OCI-LY7 (cell line): ENCODE measurements at regions not wholly inside any gene's neighbourhood (a gene's known extent, or its start where the extent isn't known, plus 50 kb on each side); places are given as distances from the start of the nearest gene placed in this dataset.

Experiments used
- BruUV-seq: library from RNA; stranded (reverse); fragments of 400-500 nt; replicated peaks from 2 replicates; lab custom pipeline; 2021; lab: Mats Ljungman, UMichigan
- CTCF ChIA-PET: fragments of 300-600 bp; sonication (Branson Sonifier 250); formaldehyde crosslinking; loops from one replicate; lab custom pipeline; 2022; ENCODE audit warnings: antibody characterized with exemption; ENCODE audit not compliant: unreplicated experiment; lab: Charles Lee
- POLR2A ChIA-PET: fragments of 300-600 bp; sonication (Branson Sonifier 250); formaldehyde crosslinking; loops from one replicate; lab custom pipeline; 2022; ENCODE audit warnings: antibody characterized with exemption; lab: Charles Lee
- DNase-seq: peaks from one replicate; pipeline ENCODE4 v3.0.0-alpha.2; 2015; ENCODE audit warnings: low spot score
- H2AFZ ChIP-seq: fragments of 200-600 bp; sonication (generic), shearing (Covaris generic); 2 replicates; pipeline ENCODE4 v1.6.1; 2014; ENCODE audit warnings: mild to moderate bottlenecking, antibody characterized with exemption, low read length, moderate library complexity
- H3K27ac ChIP-seq: fragments of 200-600 bp; sonication (generic); 2 replicates; pipeline ENCODE4 v1.5.1; 2014; ENCODE audit warnings: mixed run types, low read depth, mild to moderate bottlenecking, moderate library complexity, low read length, inconsistent platforms; ENCODE audit not compliant: poor library complexity, severe bottlenecking
- H3K36me3 ChIP-seq: fragments of 200-600 bp; sonication (generic); 2 replicates; pipeline ENCODE4 v1.6.1; 2014; ENCODE audit warnings: mild to moderate bottlenecking, antibody characterized with exemption, low read length, moderate library complexity, mixed read lengths; ENCODE audit not compliant: insufficient read depth
- H3K4me1 ChIP-seq: fragments of 200-600 bp; sonication (generic); 2 replicates; pipeline ENCODE4 v1.5.1; 2014; ENCODE audit warnings: mild to moderate bottlenecking, low read length; ENCODE audit not compliant: insufficient read depth, poor library complexity, severe bottlenecking
- H3K4me2 ChIP-seq: fragments of 200-600 bp; sonication (generic); 2 replicates; pipeline ENCODE4 v1.6.1; 2014; ENCODE audit warnings: mild to moderate bottlenecking, low read length
- H3K4me3 ChIP-seq: fragments of 200-600 bp; sonication (generic); 2 replicates; pipeline ENCODE4 v1.5.1; 2014; ENCODE audit warnings: mild to moderate bottlenecking, low read depth, low read length; ENCODE audit not compliant: poor library complexity, severe bottlenecking
- H3K79me2 ChIP-seq: fragments of 200-600 bp; sonication (generic); 2 replicates; pipeline ENCODE4 v1.6.1; 2016; ENCODE audit warnings: low read depth, mild to moderate bottlenecking, low read length, moderate library complexity, mixed read lengths; ENCODE audit not compliant: insufficient read depth
- H3K9me2 ChIP-seq: fragments of 200-600 bp; sonication (generic); 2 replicates; pipeline ENCODE4 v1.6.1; 2016; ENCODE audit warnings: mild to moderate bottlenecking, low read length, mixed read lengths; ENCODE audit not compliant: insufficient read depth
- H3K9me3 ChIP-seq: fragments of 200-600 bp; sonication (generic); 2 replicates; pipeline ENCODE4 v1.6.1; 2014; ENCODE audit warnings: mild to moderate bottlenecking, mixed run types, low read length, mixed read lengths
- H4K20me1 ChIP-seq: fragments of 200-600 bp; sonication (generic); 2 replicates; pipeline ENCODE4 v1.6.1; 2014; ENCODE audit warnings: mild to moderate bottlenecking, antibody characterized with exemption, low read length, moderate library complexity, mixed read lengths; ENCODE audit not compliant: insufficient read depth
- CTCF ChIP-seq: fragments of 200-600 bp; sonication (generic); conservative IDR thresholded peaks from 2 replicates; pipeline ENCODE4 v1.5.1; 2014; ENCODE audit warnings: mild to moderate bottlenecking, antibody characterized with exemption, low read length, moderate library complexity, mixed read lengths
- EZH2phosphoT487 ChIP-seq: fragments of 200-600 bp; sonication (generic); IDR thresholded peaks from 2 replicates; pipeline ENCODE4 v1.6.1; 2018; ENCODE audit warnings: low read depth, borderline replicate concordance, mild to moderate bottlenecking, mixed run types, antibody characterized with exemption, low read length, moderate library complexity, mixed read lengths
- intact Hi-C: fragments of 100-400 bp; cut with micrococcal nuclease; formaldehyde crosslinking; loops from one replicate; pipeline ENCODE4 v1.10.0; 2022; ENCODE audit not compliant: unreplicated experiment

- H3K9me2 ChIP-seq = no peaks in the 10 kb centered on the region
- H3K4me2 ChIP-seq = no peak overlapping the region
- H3K27ac ChIP-seq = no peak overlapping the region
- no peaks in the 10 kb centered on the region for H3K79me2 ChIP-seq
- intact Hi-C loops = no loop called here
- H3K4me3 ChIP-seq = no peak overlapping the region
- DNase-seq = no peak
- H3K36me3 ChIP-seq = no peaks in the 10 kb centered on the region
- BruUV-seq = no TSS peak
- H4K20me1 ChIP-seq = no peaks in the 10 kb centered on the region
- H2AFZ ChIP-seq = no peak overlapping the region
- ChIA-PET CTCF (no interaction called here), POLR2A (interaction anchor here (0.6 kb wide), 1 partner anchor 348 kb away, joined by 5 read pairs; no protein-coding TSS in a partner anchor)
- TF ChIP-seq EZH2phosphoT487 = no peak
- no peak for TF ChIP-seq CTCF
- H3K4me1 ChIP-seq = no peaks in the 10 kb centered on the region
- H3K9me3 ChIP-seq = no peaks in the 10 kb centered on the region
Measured at GRCh38 chr2:226159875-226160479, 639.6 kb downstream of the IRS1 start.

- no peaks in the 10 kb centered on the region for H3K36me3 ChIP-seq
- no peaks in the 10 kb centered on the region for H3K79me2 ChIP-seq
- no peak overlapping the region for H3K4me2 ChIP-seq
- intact Hi-C loops = no loop called here
- DNase-seq = no peak
- ChIA-PET CTCF (no interaction called here), POLR2A (no interaction called here)
- TF ChIP-seq CTCF = no peak
- TF ChIP-seq EZH2phosphoT487 = no peak
- H4K20me1 ChIP-seq = no peaks in the 10 kb centered on the region
- no peaks in the 10 kb centered on the region for H3K4me1 ChIP-seq
- H3K4me3 ChIP-seq = no peak overlapping the region
- H3K9me3 ChIP-seq = no peaks in the 10 kb centered on the region
- no peaks in the 10 kb centered on the region for H3K9me2 ChIP-seq
- no peak overlapping the region for H2AFZ ChIP-seq
- H3K27ac ChIP-seq = no peak overlapping the region
- no TSS peak for BruUV-seq
Measured at GRCh38 chr2:226158940-226159339, 640.7 kb downstream of the IRS1 start.

GRCh38 chr2:226158229-226158628, 641.4 kb downstream of the IRS1 start:
- TF ChIP-seq CTCF (no peak), EZH2phosphoT487 (no peak)
- H3K79me2 ChIP-seq = no peaks in the 10 kb centered on the region
- H3K4me1 ChIP-seq = no peaks in the 10 kb centered on the region
- no peaks in the 10 kb centered on the region for H3K9me2 ChIP-seq
- no peaks in the 10 kb centered on the region for H3K9me3 ChIP-seq
- DNase-seq = no peak
- H4K20me1 ChIP-seq = no peaks in the 10 kb centered on the region
- H3K27ac ChIP-seq = no peak overlapping the region
- no TSS peak for BruUV-seq
- intact Hi-C loops = no loop called here
- no peak overlapping the region for H3K4me3 ChIP-seq
- no peak overlapping the region for H3K4me2 ChIP-seq
- no peaks in the 10 kb centered on the region for H3K36me3 ChIP-seq
- no peak overlapping the region for H2AFZ ChIP-seq
- ChIA-PET CTCF (no interaction called here), POLR2A (no interaction called here)
